ENCODE measurements at regions not wholly inside any gene's neighbourhood (a gene's known extent, or its start where the extent isn't known, plus 50 kb on each side); places are given as distances from the start of the nearest gene placed in this dataset.

GRCh38 chr7:35314354-35314753 lies 60.5 kb upstream of the TBX20 start:
- Histone ChIP-seq H3K9me3 (ENCODE audit: control insufficient read depth, insufficient read depth, low read length) (no peaks in the 10 kb centered on the region), H3K4me1 (ENCODE audit: insufficient read depth, low read length) (no peaks in the 10 kb centered on the region), H3K9ac (ENCODE audit: low read depth, low read length) (no peak overlapping the region), H3K36me3 (ENCODE audit: insufficient read depth, low read length) (no peaks in the 10 kb centered on the region)

- Histone ChIP-seq H3K36me3 (ENCODE audit: insufficient read depth, low read length) (no peaks in the 10 kb centered on the region), H3K9ac (ENCODE audit: low read depth, low read length) (no peak overlapping the region), H3K4me1 (ENCODE audit: insufficient read depth, low read length) (no peaks in the 10 kb centered on the region), H3K9me3 (ENCODE audit: control insufficient read depth, insufficient read depth, low read length) (no peaks in the 10 kb centered on the region)
Observed at GRCh38 chr7:35313575-35313974, 59.7 kb upstream of the TBX20 start.
